T-cell (primary cell): ENCODE measurements at regions not wholly inside any gene's neighbourhood (a gene's known extent, or its start where the extent isn't known, plus 50 kb on each side); places are given as distances from the start of the nearest gene placed in this dataset.

Experiments
- ATAC-seq, 4 experiments: fragments of 200-7000 bp in 3 of 4; fragments of 150-1000 bp in 1 of 4; cut with Tn5 transposase; replicated peaks in 1 of 4; 1 replicate in 3 of 4; 2 replicates in 1 of 4; pipeline ENCODE4 v1.10.0; 2021; ENCODE audit warnings: moderate library complexity in 3 of 4, mild to moderate bottlenecking in 2 of 4, moderate number of reproducible peaks in 1 of 4
- CTCF ChIA-PET, 2 donors: fragments of 300-600 bp; sonication (Branson Sonifier 250); formaldehyde crosslinking; loops; one replicate each; lab custom pipeline; 2022; ENCODE audit warnings: antibody characterized with exemption in 2 of 2; lab: Charles Lee
- POLR2A ChIA-PET, 2 donors: fragments of 300-600 bp; sonication (Branson Sonifier 250); formaldehyde crosslinking; loops; one replicate each; lab custom pipeline; 2022; ENCODE audit warnings: antibody characterized with exemption in 2 of 2; lab: Charles Lee
- DNase-seq, 35 experiments: peaks; one replicate each; pipeline versions ENCODE4 v3.0.0 to v3.0.0-alpha.2; 2013 to 2023
- H3K27ac ChIP-seq: one replicate; pipeline ENCODE4 v1.5.1; 2013; ENCODE audit warnings: low read length
- H3K27me3 ChIP-seq, 2 experiments: replicated peaks in 1 of 2; 1 replicate in 1 of 2; 2 replicates in 1 of 2; pipeline versions ENCODE4 v1.6.1 to v1.7.0; 2013; ENCODE audit warnings: low read length in 1 of 2, mixed read lengths in 1 of 2; ENCODE audit not compliant: control insufficient read depth in 2 of 2, insufficient read depth in 2 of 2; ENCODE audit errors: extremely low read depth in 1 of 2
- H3K36me3 ChIP-seq, 2 donors: 1 replicate in 1 of 2; 2 replicates in 1 of 2; pipeline versions ENCODE4 v1.6.1 to v1.7.0; 2013; ENCODE audit warnings: low read length in 1 of 2; ENCODE audit not compliant: control insufficient read depth in 2 of 2, insufficient read depth in 1 of 2; ENCODE audit errors: extremely low read depth in 1 of 2
- H3K4me1 ChIP-seq, 2 experiments: 1 replicate in 1 of 2; 2 replicates in 1 of 2; pipeline versions ENCODE4 v1.6.1 to v1.7.0; 2013; ENCODE audit warnings: low read length in 2 of 2, mixed read lengths in 1 of 2; ENCODE audit not compliant: insufficient read depth in 2 of 2, control insufficient read depth in 1 of 2; ENCODE audit errors: extremely low read depth in 1 of 2
- H3K4me3 ChIP-seq, 2 donors: 1 replicate in 1 of 2; 2 replicates in 1 of 2; pipeline versions ENCODE4 v1.5.1 to v1.7.0; 2013; ENCODE audit warnings: mild to moderate bottlenecking in 2 of 2, low read length in 1 of 2, moderate library complexity in 1 of 2; ENCODE audit not compliant: control insufficient read depth in 1 of 2; ENCODE audit errors: extremely low read depth in 1 of 2
- H3K9me3 ChIP-seq: 2 replicates; pipeline ENCODE4 v1.7.0; 2013
- H3K27ac Mint-ChIP-seq, 2 donors: one replicate each; pipeline ENCODE4 v1.8.0; 2020 to 2021; ENCODE audit warnings: mild to moderate bottlenecking in 2 of 2, mixed read lengths in 2 of 2
- H3K27me3 Mint-ChIP-seq, 2 donors: one replicate each; pipeline ENCODE4 v1.8.0; 2021 to 2022; ENCODE audit warnings: mixed read lengths in 2 of 2
- H3K36me3 Mint-ChIP-seq: one replicate; pipeline ENCODE4 v1.8.0; 2021; ENCODE audit warnings: mixed read lengths
- H3K4me1 Mint-ChIP-seq, 3 donors: one replicate each; pipeline ENCODE4 v1.8.0; 2020 to 2022; ENCODE audit warnings: mixed read lengths in 3 of 3, mild to moderate bottlenecking in 1 of 3
- H3K4me3 Mint-ChIP-seq, 3 donors: one replicate each; pipeline ENCODE4 v1.8.0; 2020 to 2022; ENCODE audit warnings: mild to moderate bottlenecking in 3 of 3, mixed read lengths in 3 of 3, moderate library complexity in 3 of 3
- H3K9me3 Mint-ChIP-seq, 3 donors: one replicate each; pipeline ENCODE4 v1.8.0; 2020 to 2022; ENCODE audit warnings: mixed read lengths in 3 of 3
- WGBS: methylation state at CpG from one replicate; pipeline ENCODE4 v1.1.5; 2013; ENCODE audit warnings: missing lambda C conversion rate; ENCODE audit not compliant: insufficient coverage; 5-methylcytosine and 5-hydroxymethylcytosine counted together

DNA sequence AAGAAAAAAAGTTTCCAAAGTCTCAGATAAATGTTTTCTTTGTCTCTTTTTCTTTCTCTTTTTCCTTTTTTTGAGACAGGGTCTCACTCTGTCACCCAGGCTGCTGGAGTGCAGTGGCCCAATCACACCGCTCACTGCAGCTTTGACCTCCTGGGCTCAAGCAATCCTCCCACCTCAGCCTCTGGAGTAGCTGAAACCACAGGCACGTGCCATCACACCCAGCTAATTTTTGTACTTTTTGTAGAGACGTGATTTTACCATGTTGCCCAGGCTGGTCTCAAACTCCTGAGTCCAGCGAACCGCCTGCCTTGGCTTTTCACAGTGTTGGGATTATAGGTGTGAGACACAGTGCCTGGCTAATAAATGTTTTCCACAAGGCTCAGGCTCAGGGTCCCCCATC lies 53.3 kb upstream of the KSR1 start:
- ChIA-PET POLR2A (no interaction called here), CTCF (interaction anchor here in 1 of 2 donors (1.0 kb wide), 1 partner anchor 31 kb away, joined by 4 read pairs; no protein-coding TSS in a partner anchor)
- Histone ChIP-seq H3K4me3 (no peak overlapping the region), H3K27ac (no peak overlapping the region), H3K36me3 (no peaks in the 10 kb centered on the region), H3K9me3 (no peaks in the 10 kb centered on the region), H3K4me1 (no peaks in the 10 kb centered on the region), H3K27me3 (peaks cover 0 to 2% of the 10 kb centered on the region in 2 experiments)
- ATAC-seq (no peak), DNase-seq (no peak)
- H3K9me3 Mint-ChIP-seq = no peaks in the 10 kb centered on the region
- H3K27me3 Mint-ChIP-seq = peaks cover 1 to 12% of the 10 kb centered on the region in 2 donors
- no peaks in the 10 kb centered on the region for H3K36me3 Mint-ChIP-seq
- no peak overlapping the region for H3K4me3 Mint-ChIP-seq
- 100% methylated on average over 1 of the region's 5 CpGs for WGBS
- H3K27ac Mint-ChIP-seq = no peak overlapping the region
- H3K4me1 Mint-ChIP-seq = no peaks in the 10 kb centered on the region

DNA sequence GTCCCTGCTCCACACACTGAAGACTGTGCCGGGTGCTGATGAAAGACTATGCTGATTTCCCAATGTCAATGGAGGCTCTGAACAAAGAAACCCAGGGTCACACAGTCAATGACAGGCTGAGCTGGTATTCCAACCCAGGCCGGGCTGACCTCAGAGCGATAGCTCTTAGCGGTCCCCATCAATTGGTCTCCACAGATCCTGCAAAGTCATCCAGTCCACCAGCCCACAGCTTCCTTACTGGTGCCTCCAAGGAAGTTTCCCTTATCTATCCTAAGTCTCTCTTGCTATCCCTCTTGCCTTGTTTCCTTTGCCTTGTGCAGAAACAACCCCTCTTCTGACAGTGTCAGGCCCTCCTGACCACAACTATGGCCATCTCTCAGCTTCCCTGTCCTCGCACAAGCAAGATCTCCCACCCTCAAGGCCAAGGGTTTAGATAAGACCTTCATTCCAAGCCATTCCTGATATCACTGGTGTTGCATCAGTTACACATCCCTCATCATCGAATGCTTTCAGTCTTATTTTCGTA lies 52.7 kb upstream of the KSR1 start:
- no peaks in the 10 kb centered on the region for H3K4me1 Mint-ChIP-seq
- Histone ChIP-seq H3K36me3 (no peaks in the 10 kb centered on the region), H3K4me1 (no peaks in the 10 kb centered on the region), H3K9me3 (no peaks in the 10 kb centered on the region), H3K27me3 (peaks cover 0 to 2% of the 10 kb centered on the region in 2 experiments), H3K4me3 (no peak overlapping the region), H3K27ac (no peak overlapping the region)
- 97% methylated on average over 5 of the region's 7 CpGs for WGBS
- no peaks in the 10 kb centered on the region for H3K36me3 Mint-ChIP-seq
- H3K27ac Mint-ChIP-seq = no peak overlapping the region
- no peak for DNase-seq
- ATAC-seq = no peak
- ChIA-PET CTCF (interaction anchor here in 1 of 2 donors (1.0 kb wide), 1 partner anchor 30 kb away, joined by 4 read pairs; no protein-coding TSS in a partner anchor), POLR2A (no interaction called here)
- H3K9me3 Mint-ChIP-seq = no peaks in the 10 kb centered on the region
- peaks cover 1 to 12% of the 10 kb centered on the region in 2 donors for H3K27me3 Mint-ChIP-seq
- H3K4me3 Mint-ChIP-seq = no peak overlapping the region

DNA sequence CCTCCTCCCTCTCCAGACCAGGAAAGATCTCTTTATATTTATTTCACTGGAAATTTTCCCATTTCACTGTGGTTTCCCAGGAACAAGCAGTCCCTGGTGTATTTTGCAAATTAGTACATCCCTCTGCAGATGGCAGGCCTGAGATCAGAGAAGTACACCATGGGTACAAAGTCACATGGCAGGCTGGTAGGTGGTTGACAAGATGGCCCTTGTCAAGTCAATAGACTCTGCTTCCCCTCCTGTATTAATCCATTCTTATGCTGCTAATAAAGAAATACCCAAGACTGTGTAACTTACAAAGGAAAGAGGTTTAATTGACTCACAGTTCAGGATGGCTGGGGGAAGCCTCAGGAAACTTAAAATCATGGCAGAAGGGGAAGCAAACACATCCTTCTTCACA lies 51.6 kb upstream of the KSR1 start:
- H3K36me3 Mint-ChIP-seq = no peaks in the 10 kb centered on the region
- no peaks in the 10 kb centered on the region for H3K9me3 Mint-ChIP-seq
- POLR2A ChIA-PET = no interaction called here
- CTCF ChIA-PET = no interaction called here
- Histone ChIP-seq H3K36me3 (no peaks in the 10 kb centered on the region), H3K4me1 (no peaks in the 10 kb centered on the region), H3K27ac (no peak overlapping the region), H3K9me3 (no peaks in the 10 kb centered on the region), H3K27me3 (peaks cover 0 to 6% of the 10 kb centered on the region in 2 experiments), H3K4me3 (no peak overlapping the region)
- ATAC-seq = no peak
- no peak overlapping the region for H3K4me3 Mint-ChIP-seq
- peaks cover 1 to 13% of the 10 kb centered on the region in 2 donors for H3K27me3 Mint-ChIP-seq
- no peak for DNase-seq
- no peak overlapping the region for H3K27ac Mint-ChIP-seq
- no peaks in the 10 kb centered on the region for H3K4me1 Mint-ChIP-seq
